HG02571 (cell line): ENCODE measurements at regions not wholly inside any gene's neighbourhood (a gene's known extent, or its start where the extent isn't known, plus 50 kb on each side); places are given as distances from the start of the nearest gene placed in this dataset.
A peak's percentile ranks its signal among the peaks of the same experiment; 100 is the strongest.
"Not testable (repeated sequence)": the region's sequence is repeated elsewhere in the genome, so short reads cannot be mapped to it uniquely, and the experiment has no call there.

Experiments
- ATAC-seq: cut with Tn5 transposase; IDR thresholded peaks from one replicate; pipeline ENCODE4 v1.9.1; 2021; ENCODE audit warnings: mild to moderate bottlenecking, moderate library complexity; ENCODE audit not compliant: unreplicated experiment

DNA sequence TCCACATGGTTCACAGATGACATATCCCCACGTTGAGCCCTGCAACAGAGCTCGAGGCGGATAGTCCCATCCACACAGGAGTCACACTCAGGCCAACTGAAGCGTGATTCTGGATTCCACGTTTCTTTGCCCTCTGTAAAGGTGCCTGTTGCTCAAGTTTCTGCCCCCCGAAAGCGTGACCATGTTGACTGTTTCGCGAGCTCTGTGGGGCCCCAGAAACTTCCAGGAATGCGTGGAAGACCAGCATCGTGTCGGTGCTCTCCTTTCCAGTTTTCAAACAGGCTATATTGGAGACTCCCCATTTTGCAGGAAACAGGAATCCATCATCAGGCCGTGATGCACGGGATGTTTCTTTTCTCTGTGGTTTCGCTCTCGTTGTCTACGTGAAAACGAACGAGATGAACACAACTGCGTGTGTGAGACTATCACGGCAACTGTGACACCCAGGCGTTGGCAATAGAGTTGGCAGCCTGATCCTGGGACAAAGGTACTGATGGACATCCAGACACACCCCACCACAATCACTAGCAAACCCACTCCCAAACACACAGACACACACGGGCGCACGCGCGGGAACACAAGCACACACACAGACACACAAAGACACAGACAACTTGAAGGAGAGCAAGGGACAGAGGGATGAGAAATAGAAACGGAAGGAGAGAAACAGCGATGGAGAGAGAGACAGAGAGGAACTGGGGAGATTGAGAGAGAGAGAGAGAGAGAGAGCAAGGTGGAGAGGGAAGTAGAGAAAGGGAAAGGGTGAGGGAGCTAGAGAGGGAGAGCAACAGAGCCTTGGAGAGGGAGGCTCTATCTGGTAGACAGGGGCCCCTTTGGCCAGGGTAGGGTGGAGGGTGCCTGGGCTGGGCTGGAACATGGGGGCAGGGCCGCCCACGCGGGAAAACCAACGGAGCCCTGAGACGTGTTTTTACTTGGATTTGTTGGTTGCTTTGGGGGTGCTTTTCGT is 1609.3 kb downstream of the SPATA31A7 start:
- not testable (repeated sequence) for ATAC-seq

DNA sequence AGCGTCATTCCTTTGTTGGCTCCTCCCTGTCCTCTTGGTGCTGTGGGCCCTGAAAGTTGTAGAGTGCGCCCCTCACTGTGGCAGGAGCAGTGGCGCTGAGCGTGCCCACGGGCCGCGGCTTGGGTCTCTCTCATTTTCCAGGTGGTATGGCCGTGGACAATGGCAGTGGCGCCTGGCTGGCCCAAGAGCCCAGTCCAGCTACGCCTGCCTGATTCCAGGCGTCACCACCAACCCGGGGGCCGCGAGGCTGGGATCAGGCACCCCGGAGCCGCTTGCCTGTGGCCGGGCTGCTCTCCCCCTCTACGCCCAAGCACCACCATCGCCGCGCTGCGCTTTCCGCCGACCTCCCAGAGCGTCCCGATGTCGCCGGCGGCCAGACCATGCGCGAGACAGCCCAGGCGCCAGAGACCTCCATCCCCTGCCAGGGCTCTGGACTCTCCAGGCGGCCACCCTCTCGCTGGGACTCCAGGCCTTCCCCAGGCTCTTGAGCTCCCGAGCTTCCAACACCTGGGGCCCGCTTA is 1610.1 kb downstream of the SPATA31A7 start:
- ATAC-seq = not testable (repeated sequence)

DNA sequence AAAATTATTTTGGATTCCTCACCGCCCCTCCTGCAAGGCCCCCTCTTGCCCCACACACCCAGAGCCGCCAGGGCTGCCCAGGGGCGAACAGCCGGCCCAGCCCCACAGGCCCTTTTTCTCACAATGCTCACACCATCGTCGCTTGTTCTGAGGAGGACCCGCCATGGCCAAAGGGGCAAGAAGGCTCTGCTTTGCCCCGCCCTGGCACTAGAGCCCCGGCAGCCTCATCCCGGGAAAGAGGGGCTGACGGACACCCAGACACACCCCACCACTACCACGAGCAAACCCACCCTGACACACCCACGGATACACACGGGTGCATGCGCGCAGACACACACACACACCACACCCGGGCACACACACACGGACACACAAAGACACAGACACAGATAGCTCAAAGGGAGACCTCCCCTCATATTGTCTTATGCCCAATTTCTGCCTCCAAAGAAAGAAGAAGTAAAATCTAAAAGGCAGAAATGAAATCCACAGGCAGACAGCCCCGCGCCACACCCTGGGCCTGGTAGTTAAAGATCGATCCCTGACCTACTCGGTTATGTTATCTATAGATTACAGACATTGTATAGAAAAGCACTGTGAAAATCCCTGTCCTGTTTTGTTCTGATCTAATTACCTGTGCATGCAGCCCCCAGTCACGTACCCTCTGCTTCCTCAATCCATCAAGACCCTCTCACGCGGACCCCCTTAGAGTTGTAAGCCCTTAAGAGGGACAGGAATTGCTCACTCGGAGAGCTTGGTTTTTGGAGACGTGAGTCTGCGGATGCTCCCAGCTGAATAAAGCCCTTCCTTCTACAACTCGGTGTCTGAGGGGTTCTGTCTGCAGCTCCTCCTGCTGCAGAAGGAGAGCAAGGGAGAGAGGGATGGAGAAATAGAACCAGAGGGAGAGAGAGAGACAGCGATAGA is 1610.9 kb downstream of the SPATA31A7 start:
- peak; percentile 23 for ATAC-seq

DNA sequence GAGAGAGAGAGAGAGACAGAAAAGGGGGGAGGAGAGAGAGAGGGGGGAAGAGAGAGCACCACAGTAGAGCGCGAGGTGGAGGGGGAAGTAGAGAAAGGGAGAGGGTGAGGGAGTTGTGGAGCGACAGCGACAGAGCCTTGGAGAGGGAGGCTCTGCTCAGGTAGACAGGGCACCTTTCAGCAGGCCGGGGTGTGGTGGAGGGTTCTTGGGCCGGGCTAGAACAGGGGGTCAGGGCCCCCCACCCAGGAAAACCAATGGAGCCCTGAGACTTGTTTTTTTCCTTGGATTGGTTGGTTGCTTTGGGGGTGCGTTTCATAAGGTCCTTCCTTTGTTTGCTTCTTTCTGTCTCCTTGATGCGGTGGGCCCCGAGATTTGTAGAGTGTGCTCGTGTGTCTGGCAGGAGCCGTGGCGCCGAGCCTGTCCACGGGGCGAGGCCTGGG is 1611.6 kb downstream of the SPATA31A7 start:
- ATAC-seq = not testable (repeated sequence)

- peak; percentile 99 for ATAC-seq
Observed at GRCh38 chr9:62801961-62802718, 1612.3 kb downstream of the SPATA31A7 start.

GRCh38 chr9:62802719-62803079 is 1612.9 kb downstream of the SPATA31A7 start:
- not testable (repeated sequence) for ATAC-seq

DNA sequence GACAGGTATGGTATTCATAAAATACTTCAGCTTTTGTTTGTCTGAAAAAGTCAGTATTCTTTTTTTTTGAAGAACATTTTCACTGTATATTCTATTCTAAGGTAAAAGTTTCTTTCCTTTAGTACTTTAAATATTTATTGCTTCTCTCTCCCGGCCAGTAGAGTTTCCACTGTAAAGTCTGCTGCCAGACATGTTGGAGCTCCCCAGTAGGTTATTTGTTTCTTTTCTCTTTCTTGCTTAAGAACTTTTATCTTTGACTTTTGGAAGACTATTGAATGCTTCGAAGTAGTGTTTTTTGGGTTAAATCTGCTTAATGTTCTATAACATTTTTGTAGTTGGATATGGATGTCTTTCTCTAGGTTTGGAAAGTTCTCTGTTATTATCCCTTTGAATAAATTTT is 1613.3 kb downstream of the SPATA31A7 start:
- ATAC-seq = not testable (repeated sequence)

- not testable (repeated sequence) for ATAC-seq
Observed at GRCh38 chr9:62804314-62804713, 1614.5 kb downstream of the SPATA31A7 start.

GRCh38 chr9:62807424-62807823 is 1617.6 kb downstream of the SPATA31A7 start:
- not testable (repeated sequence) for ATAC-seq

GRCh38 chr9:62808081-62808480 is 1618.2 kb downstream of the SPATA31A7 start:
- not testable (repeated sequence) for ATAC-seq

DNA sequence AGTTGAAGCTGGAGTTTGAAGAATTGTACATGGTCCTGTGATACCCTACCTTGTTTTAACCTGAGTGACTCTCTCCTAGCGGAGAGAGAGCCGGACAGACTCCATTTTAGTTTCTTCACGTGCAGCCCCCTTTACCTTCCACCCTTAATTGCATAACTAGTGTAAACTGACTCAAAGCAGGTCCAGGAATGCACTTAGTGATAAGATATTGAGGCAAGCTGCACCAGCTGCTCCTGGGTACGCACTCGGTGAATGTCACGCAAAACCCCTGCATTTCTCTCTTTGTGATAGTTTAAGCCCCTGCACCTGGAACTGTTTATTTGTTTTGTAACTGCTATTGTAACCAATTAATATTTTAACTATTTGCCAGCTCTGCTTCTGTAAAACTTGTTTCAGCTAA is 1620.5 kb downstream of the SPATA31A7 start:
- not testable (repeated sequence) for ATAC-seq

GRCh38 chr9:62810811-62811315 is 1621.0 kb downstream of the SPATA31A7 start:
- not testable (repeated sequence) for ATAC-seq

- not testable (repeated sequence) for ATAC-seq
Observed at GRCh38 chr9:62815436-62815835, 1625.6 kb downstream of the SPATA31A7 start.

DNA sequence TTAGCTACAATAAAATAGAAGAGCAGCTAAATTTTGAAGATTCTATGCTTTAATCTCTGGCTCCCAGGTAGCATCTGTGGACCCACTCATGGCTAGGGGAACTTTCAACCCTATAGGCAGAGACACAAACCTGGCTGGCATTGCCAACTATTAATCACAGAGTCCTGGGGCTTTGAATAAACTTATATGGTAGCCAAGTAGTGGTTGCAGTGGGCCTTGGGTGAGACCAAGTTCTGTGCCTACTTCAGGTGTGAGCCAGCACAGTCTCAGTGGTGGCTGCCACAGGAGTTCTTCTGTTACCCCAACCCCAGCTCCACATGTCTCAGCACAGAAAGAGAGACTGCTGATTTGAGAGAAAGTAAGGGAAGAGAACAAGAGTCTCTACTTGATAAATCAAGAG is 1626.5 kb downstream of the SPATA31A7 start:
- not testable (repeated sequence) for ATAC-seq

- not testable (repeated sequence) for ATAC-seq
Observed at GRCh38 chr9:62817214-62817613, 1627.4 kb downstream of the SPATA31A7 start.

GRCh38 chr9:62822185-62822584 is 1632.3 kb downstream of the SPATA31A7 start:
- ATAC-seq = not testable (repeated sequence)

- ATAC-seq = not testable (repeated sequence)
Observed at GRCh38 chr9:62827957-62828907, 1638.4 kb downstream of the SPATA31A7 start.

- not testable (repeated sequence) for ATAC-seq
Observed at GRCh38 chr9:62830829-62831459, 1641.1 kb downstream of the SPATA31A7 start.
